AML-193 (cell line): ENCODE measurements at regions not wholly inside any gene's neighbourhood (a gene's known extent, or its start where the extent isn't known, plus 50 kb on each side); places are given as distances from the start of the nearest gene placed in this dataset.

Experiments used
- DNase-seq, 2 experiments: peaks; one replicate each; lab custom pipeline; 2025; lab: John Stamatoyannopoulos, UW

- no peak for DNase-seq
Observed at GRCh38 chr2:14350856-14351255, 281.7 kb upstream of the LRATD1 start.

- no peak for DNase-seq
Observed at GRCh38 chr2:14352067-14352466, 280.4 kb upstream of the LRATD1 start.

GRCh38 chr2:14354231-14354630, 278.3 kb upstream of the LRATD1 start:
- DNase-seq, result no peak

- no peak for DNase-seq
Observed at GRCh38 chr2:14355102-14355501, 277.4 kb upstream of the LRATD1 start.

GRCh38 chr2:14358339-14358738, 274.2 kb upstream of the LRATD1 start:
- no peak for DNase-seq

GRCh38 chr2:14358774-14359173, 273.7 kb upstream of the LRATD1 start:
- no peak for DNase-seq

- DNase-seq, result no peak
Observed at GRCh38 chr2:14363137-14363536, 269.4 kb upstream of the LRATD1 start.

GRCh38 chr2:14363976-14364375, 268.5 kb upstream of the LRATD1 start:
- DNase-seq, result no peak

GRCh38 chr2:14364471-14364870, 268.0 kb upstream of the LRATD1 start:
- DNase-seq, result no peak

- DNase-seq, result peak in 1 of 2 experiments; percentile 12
Observed at GRCh38 chr2:14385043-14385442, 247.5 kb upstream of the LRATD1 start.

- no peak for DNase-seq
Observed at GRCh38 chr2:14387332-14387731, 245.2 kb upstream of the LRATD1 start.

GRCh38 chr2:14388724-14389123, 243.8 kb upstream of the LRATD1 start:
- no peak for DNase-seq

- DNase-seq, result no peak
Observed at GRCh38 chr2:14396533-14397083, 235.9 kb upstream of the LRATD1 start.

- no peak for DNase-seq
Observed at GRCh38 chr2:14398641-14399040, 233.9 kb upstream of the LRATD1 start.

GRCh38 chr2:14401873-14402272, 230.6 kb upstream of the LRATD1 start:
- no peak for DNase-seq

- no peak for DNase-seq
Observed at GRCh38 chr2:14408695-14409094, 223.8 kb upstream of the LRATD1 start.

GRCh38 chr2:14417551-14417950, 215.0 kb upstream of the LRATD1 start:
- no peak for DNase-seq

- no peak for DNase-seq
Observed at GRCh38 chr2:14418115-14418514, 214.4 kb upstream of the LRATD1 start.

GRCh38 chr2:14420851-14421250, 211.7 kb upstream of the LRATD1 start:
- DNase-seq, result no peak

- DNase-seq, result no peak
Observed at GRCh38 chr2:14422426-14422825, 210.1 kb upstream of the LRATD1 start.

GRCh38 chr2:14423145-14423906, 209.2 kb upstream of the LRATD1 start:
- DNase-seq, result no peak

- no peak for DNase-seq
Observed at GRCh38 chr2:14424478-14425390, 207.8 kb upstream of the LRATD1 start.

- DNase-seq, result no peak
Observed at GRCh38 chr2:14425869-14426268, 206.6 kb upstream of the LRATD1 start.
